Vagina (tissue), 2 donors: ENCODE measurements at regions not wholly inside any gene's neighbourhood (a gene's known extent, or its start where the extent isn't known, plus 50 kb on each side); places are given as distances from the start of the nearest gene placed in this dataset.

ENCODE experiments used
- POLR2A ChIP-seq, 2 donors: fragments of 450-650 bp; IDR thresholded peaks; one replicate each; pipeline ENCODE4 v1.6.1; 2017; ENCODE audit warnings: antibody characterized with exemption in 2 of 2, mild to moderate bottlenecking in 2 of 2, moderate library complexity in 2 of 2
- POLR2AphosphoS5 ChIP-seq, 2 donors: sonication (generic); formaldehyde crosslinking; IDR thresholded peaks; one replicate each; pipeline ENCODE4 v1.9.0; 2017; ENCODE audit warnings: antibody characterized with exemption in 2 of 2, mild to moderate bottlenecking in 2 of 2, low read depth in 1 of 2; ENCODE audit not compliant: insufficient read depth in 1 of 2
- TF ChIP-seq, protein P1 (sequence below), 3 experiments: fragments of 450-650 bp in 2 of 3; fragments of 200-600 bp in 1 of 3; sonication (generic) in 1 of 3; IDR thresholded peaks; one replicate each; pipeline ENCODE4 v1.5.1; 2017 to 2019; ENCODE audit warnings: antibody characterized with exemption in 3 of 3, mild to moderate bottlenecking in 2 of 3, moderate library complexity in 2 of 3

- TF ChIP-seq, protein P1, sequence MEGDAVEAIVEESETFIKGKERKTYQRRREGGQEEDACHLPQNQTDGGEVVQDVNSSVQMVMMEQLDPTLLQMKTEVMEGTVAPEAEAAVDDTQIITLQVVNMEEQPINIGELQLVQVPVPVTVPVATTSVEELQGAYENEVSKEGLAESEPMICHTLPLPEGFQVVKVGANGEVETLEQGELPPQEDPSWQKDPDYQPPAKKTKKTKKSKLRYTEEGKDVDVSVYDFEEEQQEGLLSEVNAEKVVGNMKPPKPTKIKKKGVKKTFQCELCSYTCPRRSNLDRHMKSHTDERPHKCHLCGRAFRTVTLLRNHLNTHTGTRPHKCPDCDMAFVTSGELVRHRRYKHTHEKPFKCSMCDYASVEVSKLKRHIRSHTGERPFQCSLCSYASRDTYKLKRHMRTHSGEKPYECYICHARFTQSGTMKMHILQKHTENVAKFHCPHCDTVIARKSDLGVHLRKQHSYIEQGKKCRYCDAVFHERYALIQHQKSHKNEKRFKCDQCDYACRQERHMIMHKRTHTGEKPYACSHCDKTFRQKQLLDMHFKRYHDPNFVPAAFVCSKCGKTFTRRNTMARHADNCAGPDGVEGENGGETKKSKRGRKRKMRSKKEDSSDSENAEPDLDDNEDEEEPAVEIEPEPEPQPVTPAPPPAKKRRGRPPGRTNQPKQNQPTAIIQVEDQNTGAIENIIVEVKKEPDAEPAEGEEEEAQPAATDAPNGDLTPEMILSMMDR (IDR thresholded peaks at IDR 0.05), result no peak
- no peak for TF ChIP-seq POLR2A (IDR thresholded peaks at IDR 0.05)
- TF ChIP-seq POLR2AphosphoS5 (IDR thresholded peaks at IDR 0.05; ENCODE audit: insufficient read depth in 1 of 2, low read depth in 1 of 2), result no peak
Measured at GRCh38 chr22:48755059-48755949, 1072.4 kb downstream of the BRD1 start.
